GM21717 (cell line): ENCODE measurements at regions not wholly inside any gene's neighbourhood (a gene's known extent, or its start where the extent isn't known, plus 50 kb on each side); places are given as distances from the start of the nearest gene placed in this dataset.
"Not testable (repeated sequence)": the region's sequence is repeated elsewhere in the genome, so short reads cannot be mapped to it uniquely, and the experiment has no call there.

Source experiments
- ATAC-seq: cut with Tn5 transposase; IDR thresholded peaks from one replicate; pipeline ENCODE4 v1.9.1; 2021; ENCODE audit warnings: mild to moderate bottlenecking, moderate library complexity; ENCODE audit not compliant: unreplicated experiment

- ATAC-seq, result no peak
Observed at GRCh38 chr10:86579883-86580520, 58.4 kb upstream of the WAPL start.

GRCh38 chr10:86580521-86580891, 58.9 kb upstream of the WAPL start:
- ATAC-seq, result no peak

GRCh38 chr10:86583983-86584382, 62.4 kb upstream of the WAPL start:
- no peak for ATAC-seq

DNA sequence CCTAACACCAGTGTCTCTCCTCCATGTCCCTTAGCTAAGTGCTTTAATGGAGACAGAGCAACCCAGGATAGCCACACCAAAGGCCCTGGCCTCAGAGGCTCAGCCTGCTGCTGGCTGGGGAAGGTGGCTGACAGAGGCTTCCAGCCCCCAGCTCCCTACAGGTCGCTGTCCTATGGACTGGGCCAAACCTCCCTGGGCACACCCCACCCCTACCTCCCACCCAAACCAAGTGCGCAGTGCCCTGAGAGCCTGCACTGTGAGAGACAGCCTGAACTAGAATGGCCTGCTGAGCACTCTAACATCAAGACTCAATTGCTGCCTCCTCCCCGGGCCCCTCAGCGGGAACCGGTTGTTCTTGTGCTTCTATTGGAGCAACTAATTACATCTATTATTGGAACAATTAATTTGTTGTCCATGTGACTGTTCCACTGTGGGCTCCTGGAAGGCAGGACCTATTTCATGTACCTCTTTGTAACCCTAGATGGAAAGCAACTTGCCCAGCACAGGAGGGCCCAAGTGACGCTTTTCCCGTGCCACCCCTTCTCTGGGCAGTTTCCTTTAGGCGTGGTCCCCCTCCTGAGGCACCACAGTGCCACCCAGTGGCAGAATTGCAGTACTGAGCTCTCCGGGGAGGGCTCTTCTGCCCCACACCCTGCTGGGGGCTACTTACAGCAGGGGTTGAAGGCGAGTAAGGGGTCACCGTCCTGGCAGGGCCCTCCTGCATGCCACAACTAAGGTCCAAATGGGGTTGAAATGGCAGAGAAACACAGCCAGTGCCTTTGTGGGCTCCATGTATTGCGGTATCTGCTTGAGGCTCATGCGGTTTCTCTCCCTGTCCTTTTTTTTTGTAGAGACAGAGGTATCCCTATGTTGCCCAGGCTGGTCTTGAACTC, 63.7 kb upstream of the WAPL start:
- ATAC-seq, result peak; percentile 72

DNA sequence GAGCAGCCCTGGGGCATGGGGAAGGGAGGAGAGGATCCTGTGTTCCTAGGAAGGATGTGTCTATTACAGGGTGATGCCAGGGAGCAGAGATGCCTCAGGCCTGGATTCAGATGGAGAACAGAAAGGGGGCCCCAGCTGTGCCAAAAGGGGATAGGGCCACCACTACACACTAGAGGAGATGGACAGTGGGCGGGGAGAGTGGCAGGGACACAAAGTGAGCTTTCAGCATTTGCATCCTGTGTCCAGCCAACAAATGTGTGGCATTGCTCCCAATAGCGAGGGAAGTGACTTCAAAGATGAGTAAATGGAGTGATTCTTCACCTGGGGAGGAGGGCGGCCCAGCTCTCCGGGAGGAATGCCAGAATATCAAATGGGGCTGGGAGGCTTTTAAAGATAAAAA, 64.9 kb upstream of the WAPL start:
- no peak for ATAC-seq

- ATAC-seq, result not testable (repeated sequence)
Observed at GRCh38 chr10:86588781-86589180, 65.6 kb upstream of the OPN4 start.

GRCh38 chr10:86591436-86591835, 62.9 kb upstream of the OPN4 start:
- no peak for ATAC-seq

DNA sequence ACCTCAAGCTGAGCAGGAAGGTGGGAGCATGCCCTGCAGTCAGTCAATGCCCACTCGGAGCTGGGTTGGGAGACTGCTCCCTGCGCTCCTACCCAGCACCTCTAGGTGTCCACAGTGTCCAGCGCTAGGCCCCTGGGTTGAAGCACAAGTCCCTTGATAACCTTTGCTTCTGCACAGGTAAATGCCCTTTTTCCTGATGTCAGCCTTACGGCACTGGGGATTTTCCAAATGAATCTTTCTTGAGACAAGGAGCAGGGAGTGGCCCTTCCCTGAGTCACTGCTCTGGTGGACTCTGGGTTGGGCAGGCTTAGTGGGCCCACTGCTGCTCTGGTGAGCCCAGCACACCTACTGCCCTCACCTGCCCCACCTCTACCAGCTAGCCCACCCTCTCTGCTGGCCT, 61.9 kb upstream of the OPN4 start:
- ATAC-seq, result no peak

GRCh38 chr10:86594535-86594934, 59.8 kb upstream of the OPN4 start:
- no peak for ATAC-seq

- no peak for ATAC-seq
Observed at GRCh38 chr10:86595496-86595895, 58.9 kb upstream of the OPN4 start.

DNA sequence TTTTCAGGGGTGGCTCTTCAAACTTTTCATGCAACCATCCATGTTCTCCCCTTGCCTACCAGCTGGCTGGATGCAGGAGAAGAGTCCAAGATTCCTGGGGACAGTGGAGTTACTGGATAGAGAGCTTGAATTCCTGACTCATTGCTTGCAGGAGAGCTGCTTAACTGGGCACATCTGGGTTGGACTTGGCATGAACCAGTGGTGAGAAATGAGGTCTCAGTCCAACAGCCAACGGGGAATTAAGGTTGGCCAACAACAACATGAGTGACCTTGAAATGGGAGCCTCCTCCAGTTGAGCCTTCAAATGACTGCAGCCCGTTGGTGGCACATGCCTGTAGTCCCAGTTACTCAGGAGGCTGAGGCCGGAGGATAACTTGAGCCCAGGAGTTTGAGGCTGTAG, 58.1 kb upstream of the OPN4 start:
- ATAC-seq, result no peak

DNA sequence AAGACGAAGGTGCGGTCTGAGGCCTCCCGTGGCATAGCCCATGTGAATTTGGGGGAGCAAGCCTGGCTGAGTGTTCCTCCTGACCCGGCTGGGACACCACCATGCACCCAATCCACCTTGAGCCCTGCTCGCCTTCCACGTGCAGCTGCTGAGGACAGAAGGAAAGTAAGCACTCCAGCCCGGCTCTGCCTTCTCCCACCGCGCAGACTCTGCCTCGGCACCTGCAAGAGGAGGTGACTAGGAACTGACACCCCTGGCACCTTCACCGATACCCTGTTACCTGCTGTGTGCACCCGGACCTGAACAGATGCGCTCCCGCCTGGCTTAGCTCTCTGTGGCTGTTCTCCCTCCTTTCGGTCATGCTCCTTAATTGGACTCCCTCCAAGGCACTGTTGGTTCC, 57.0 kb upstream of the OPN4 start:
- no peak for ATAC-seq

- ATAC-seq, result no peak
Observed at GRCh38 chr10:86598151-86598550, 56.2 kb upstream of the OPN4 start.

GRCh38 chr10:86599041-86599440, 55.3 kb upstream of the OPN4 start:
- no peak for ATAC-seq

GRCh38 chr10:86599729-86600128, 54.6 kb upstream of the OPN4 start:
- no peak for ATAC-seq

- ATAC-seq, result no peak
Observed at GRCh38 chr10:86600296-86600695, 54.1 kb upstream of the OPN4 start.

GRCh38 chr10:86601956-86602602, 52.3 kb upstream of the OPN4 start:
- no peak for ATAC-seq

DNA sequence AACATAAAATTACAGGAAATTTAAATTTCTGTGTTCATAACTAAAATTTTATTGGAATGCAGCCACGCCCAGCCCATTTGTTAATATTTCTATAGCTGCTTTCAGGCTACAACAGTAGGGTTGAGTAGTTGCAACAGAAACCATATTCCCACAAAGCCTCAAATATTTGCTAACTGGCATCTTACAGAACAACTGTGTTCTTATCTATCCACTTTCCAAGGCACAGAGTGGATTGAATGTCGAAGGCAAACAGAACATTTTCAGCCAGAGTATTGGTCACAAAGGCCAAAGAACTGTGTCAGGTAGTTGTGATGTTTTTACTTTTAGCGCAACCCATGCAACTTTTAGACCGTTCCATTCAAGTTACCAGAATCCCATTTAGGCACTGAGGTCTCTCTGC, 51.1 kb upstream of the OPN4 start:
- ATAC-seq, result no peak
